GM23338 (cell line): ENCODE measurements at regions not wholly inside any gene's neighbourhood (a gene's known extent, or its start where the extent isn't known, plus 50 kb on each side); places are given as distances from the start of the nearest gene placed in this dataset.

Experiments
- ATAC-seq: fragments of 200-7000 bp; cut with Tn5 transposase; 3 replicates; pipeline ENCODE4 v1.9.1; 2020
- DNase-seq: peaks from one replicate; pipeline ENCODE4 v3.0.0-alpha.2; 2015; ENCODE audit warnings: low spot score
- H2AFZ ChIP-seq: fragments of 200-600 bp; sonication (generic); 2 replicates; pipeline ENCODE4 v1.8.0; 2016; ENCODE audit warnings: antibody characterized with exemption, mild to moderate bottlenecking, moderate library complexity
- H3F3A ChIP-seq: fragments of 200-600 bp; sonication (generic); replicated peaks from 2 replicates; pipeline ENCODE4 v1.8.0; 2017; ENCODE audit warnings: antibody characterized with exemption, mixed run types, low read depth
- H3K27ac ChIP-seq: fragments of 200-600 bp; sonication (generic); 2 replicates; pipeline ENCODE4 v1.6.1; 2016; ENCODE audit warnings: low read depth
- H3K27me3 ChIP-seq: fragments of 200-600 bp; sonication (generic); 2 replicates; pipeline ENCODE4 v1.8.0; 2016; ENCODE audit warnings: mild to moderate bottlenecking, mixed run types, moderate library complexity; ENCODE audit not compliant: insufficient read depth
- H3K36me3 ChIP-seq: fragments of 200-600 bp; sonication (generic); 2 replicates; pipeline ENCODE4 v1.8.0; 2016; ENCODE audit warnings: mild to moderate bottlenecking; ENCODE audit not compliant: insufficient read depth
- H3K4me1 ChIP-seq: fragments of 200-600 bp; sonication (generic); 2 replicates; pipeline ENCODE4 v1.8.0; 2016; ENCODE audit warnings: mild to moderate bottlenecking, moderate library complexity; ENCODE audit not compliant: insufficient read depth
- H3K4me2 ChIP-seq: fragments of 200-600 bp; sonication (generic); 2 replicates; pipeline ENCODE4 v1.7.1; 2017; ENCODE audit warnings: mixed run types
- H3K4me3 ChIP-seq: fragments of 200-600 bp; sonication (generic); 2 replicates; pipeline ENCODE4 v1.6.1; 2016; ENCODE audit warnings: mixed run types
- H3K79me2 ChIP-seq: fragments of 200-600 bp; sonication (generic); replicated peaks from 2 replicates; pipeline ENCODE4 v1.8.0; 2017; ENCODE audit warnings: mild to moderate bottlenecking; ENCODE audit not compliant: insufficient read depth
- H3K9me2 ChIP-seq: fragments of 200-600 bp; sonication (generic); 2 replicates; pipeline ENCODE4 v1.8.0; 2017; ENCODE audit not compliant: insufficient read depth
- H4K20me1 ChIP-seq: fragments of 200-600 bp; sonication (generic); replicated peaks from 2 replicates; pipeline ENCODE4 v1.8.0; 2017; ENCODE audit warnings: mild to moderate bottlenecking; ENCODE audit not compliant: insufficient read depth
- H3K27ac Mint-ChIP-seq: 2 replicates; pipeline ENCODE4 v1.8.0; 2020; ENCODE audit warnings: inconsistent platforms, mild to moderate bottlenecking, moderate library complexity, mixed read lengths
- H3K27me3 Mint-ChIP-seq: 3 replicates; pipeline ENCODE4 v1.8.0; 2022; ENCODE audit warnings: low read depth, mild to moderate bottlenecking, moderate library complexity, mixed read lengths, inconsistent platforms; ENCODE audit not compliant: insufficient read depth, poor library complexity
- H3K36me3 Mint-ChIP-seq: 3 replicates; pipeline ENCODE4 v1.8.0; 2021; ENCODE audit warnings: low read depth, mild to moderate bottlenecking, inconsistent platforms, moderate library complexity, mixed read lengths
- H3K4me1 Mint-ChIP-seq: 3 replicates; pipeline ENCODE4 v1.8.0; 2020; ENCODE audit warnings: mild to moderate bottlenecking, inconsistent platforms, mixed read lengths
- H3K4me3 Mint-ChIP-seq: 3 replicates; pipeline ENCODE4 v1.8.0; 2021; ENCODE audit warnings: moderate library complexity, mild to moderate bottlenecking, inconsistent platforms, mixed read lengths
- H3K9me3 Mint-ChIP-seq: 3 replicates; pipeline ENCODE4 v1.8.0; 2020; ENCODE audit warnings: moderate library complexity, mild to moderate bottlenecking, inconsistent platforms, mixed read lengths
- CREB1 ChIP-seq: fragments of 250-450 bp; sonication (Bioruptor Pico); IDR thresholded peaks from 2 replicates; pipeline ENCODE4 v1.5.0; 2020; ENCODE audit warnings: low read depth, mild to moderate bottlenecking, moderate library complexity
- EZH2 ChIP-seq: fragments of 200-600 bp; sonication (generic); IDR thresholded peaks from one replicate; pipeline ENCODE4 v1.8.0; 2017; ENCODE audit warnings: antibody characterized with exemption, mild to moderate bottlenecking, low read depth; ENCODE audit not compliant: unreplicated experiment
- EZH2phosphoT487 ChIP-seq: fragments of 200-600 bp; sonication (generic); IDR thresholded peaks from one replicate; pipeline ENCODE4 v1.8.1; 2018; ENCODE audit warnings: antibody characterized with exemption; ENCODE audit not compliant: unreplicated experiment
- JUNB ChIP-seq: IDR thresholded peaks from one replicate; pipeline ENCODE4 v1.6.1; 2016; ENCODE audit warnings: antibody characterized with exemption; ENCODE audit not compliant: unreplicated experiment
- NANOG ChIP-seq: IDR thresholded peaks from 2 replicates; pipeline ENCODE4 v1.6.1; 2016; ENCODE audit warnings: antibody characterized with exemption, borderline replicate concordance
- POLR2AphosphoS5 ChIP-seq: IDR thresholded peaks from 2 replicates; pipeline ENCODE4 v1.6.1; 2016; ENCODE audit warnings: antibody characterized with exemption, low read depth
- STAT1 ChIP-seq: IDR thresholded peaks from one replicate; pipeline ENCODE4 v1.6.1; 2016; ENCODE audit warnings: antibody characterized with exemption; ENCODE audit not compliant: unreplicated experiment
- ZNF114 ChIP-seq: fragments of 250-450 bp; sonication (Bioruptor Pico); IDR thresholded peaks from 2 replicates; pipeline ENCODE4 v1.5.0; 2020; ENCODE audit warnings: mild to moderate bottlenecking, moderate library complexity
- ZNF331 ChIP-seq: fragments of 250-450 bp; sonication (Bioruptor Pico); IDR thresholded peaks from 2 replicates; pipeline ENCODE4 v1.5.0; 2020; ENCODE audit warnings: low read depth, mild to moderate bottlenecking, moderate library complexity
- TF ChIP-seq, protein P1 (sequence below): IDR thresholded peaks from one replicate; pipeline ENCODE4 v1.6.1; 2018; ENCODE audit warnings: antibody characterized with exemption; ENCODE audit not compliant: unreplicated experiment
- TF ChIP-seq, protein P2 (sequence below): fragments of 250-450 bp; sonication (Bioruptor Pico); IDR thresholded peaks from 2 replicates; pipeline ENCODE4 v1.5.0; 2020; ENCODE audit warnings: mild to moderate bottlenecking, moderate library complexity
- TF ChIP-seq, protein P3 (sequence below), 2 experiments: fragments of 200-600 bp in 1 of 2; sonication (generic) in 1 of 2; conservative IDR thresholded peaks; 2 replicates each; pipeline versions ENCODE4 v1.5.1 to v1.6.1; 2016 to 2017; ENCODE audit warnings: antibody characterized with exemption in 2 of 2, low read depth in 2 of 2, mild to moderate bottlenecking in 2 of 2, moderate library complexity in 1 of 2
- TF ChIP-seq, protein P4 (sequence below): IDR thresholded peaks from 2 replicates; pipeline ENCODE4 v1.6.1; 2016; ENCODE audit warnings: antibody characterized with exemption

DNA sequence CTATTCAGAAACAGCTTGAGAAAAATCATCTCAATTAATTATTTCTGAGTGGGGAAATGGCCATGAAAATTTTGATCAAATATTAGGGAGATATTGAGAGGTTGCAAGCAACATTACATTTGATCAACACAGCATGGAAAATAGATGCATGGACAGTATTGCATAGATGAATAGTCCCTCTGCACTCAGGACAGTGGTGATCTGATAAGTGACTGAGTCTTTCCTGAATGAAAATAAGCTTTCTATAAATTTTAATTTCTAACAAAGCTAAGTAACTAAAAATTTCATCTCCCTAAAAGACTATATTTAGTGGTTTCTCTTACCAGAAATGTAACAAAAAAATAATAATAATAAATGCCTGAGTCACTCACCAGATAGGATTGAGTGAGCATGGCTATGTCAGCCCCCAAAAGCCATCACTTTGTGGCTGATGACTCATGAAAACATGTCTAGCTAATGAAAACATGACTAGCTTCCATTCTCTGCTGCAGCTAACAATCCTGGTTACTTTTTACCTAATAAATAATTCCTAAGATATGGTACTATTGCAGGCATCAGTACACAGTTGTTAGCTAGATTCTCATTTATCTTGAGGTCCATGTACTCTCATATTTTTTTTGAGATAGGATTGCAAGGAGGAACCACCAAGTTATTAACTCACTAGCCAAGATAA lies 1294.8 kb upstream of the ACO1 start:
- Histone ChIP-seq H4K20me1 (no peaks in the 10 kb centered on the region), H2AFZ (no peak overlapping the region), H3F3A (no peaks in the 10 kb centered on the region), H3K27me3 (no peaks in the 10 kb centered on the region), H3K9me2 (no peaks in the 10 kb centered on the region), H3K27ac (no peak overlapping the region), H3K4me1 (peaks cover 8% of the 10 kb centered on the region; the same call in 1 of the 2 replicates), H3K4me2 (no peak overlapping the region), H3K4me3 (no peak overlapping the region), H3K36me3 (no peaks in the 10 kb centered on the region), H3K79me2 (no peaks in the 10 kb centered on the region)
- ATAC-seq (no peak), DNase-seq (no peak)
- Mint-ChIP-seq H3K36me3 (no peaks in the 10 kb centered on the region), H3K4me1 (peaks cover 9% of the 10 kb centered on the region), H3K27me3 (no peaks in the 10 kb centered on the region), H3K9me3 (no peaks in the 10 kb centered on the region), H3K4me3 (no peak overlapping the region), H3K27ac (no peak overlapping the region)
- TF ChIP-seq EZH2 (no peak), NANOG (no peak), EZH2phosphoT487 (no peak), ZNF331 (CRISPR knock-in tag) (no peak), STAT1 (no peak), CREB1 (CRISPR knock-in tag) (no peak), JUNB (no peak), ZNF114 (CRISPR knock-in tag) (no peak), POLR2AphosphoS5 (no peak)
- TF ChIP-seq, protein P1, sequence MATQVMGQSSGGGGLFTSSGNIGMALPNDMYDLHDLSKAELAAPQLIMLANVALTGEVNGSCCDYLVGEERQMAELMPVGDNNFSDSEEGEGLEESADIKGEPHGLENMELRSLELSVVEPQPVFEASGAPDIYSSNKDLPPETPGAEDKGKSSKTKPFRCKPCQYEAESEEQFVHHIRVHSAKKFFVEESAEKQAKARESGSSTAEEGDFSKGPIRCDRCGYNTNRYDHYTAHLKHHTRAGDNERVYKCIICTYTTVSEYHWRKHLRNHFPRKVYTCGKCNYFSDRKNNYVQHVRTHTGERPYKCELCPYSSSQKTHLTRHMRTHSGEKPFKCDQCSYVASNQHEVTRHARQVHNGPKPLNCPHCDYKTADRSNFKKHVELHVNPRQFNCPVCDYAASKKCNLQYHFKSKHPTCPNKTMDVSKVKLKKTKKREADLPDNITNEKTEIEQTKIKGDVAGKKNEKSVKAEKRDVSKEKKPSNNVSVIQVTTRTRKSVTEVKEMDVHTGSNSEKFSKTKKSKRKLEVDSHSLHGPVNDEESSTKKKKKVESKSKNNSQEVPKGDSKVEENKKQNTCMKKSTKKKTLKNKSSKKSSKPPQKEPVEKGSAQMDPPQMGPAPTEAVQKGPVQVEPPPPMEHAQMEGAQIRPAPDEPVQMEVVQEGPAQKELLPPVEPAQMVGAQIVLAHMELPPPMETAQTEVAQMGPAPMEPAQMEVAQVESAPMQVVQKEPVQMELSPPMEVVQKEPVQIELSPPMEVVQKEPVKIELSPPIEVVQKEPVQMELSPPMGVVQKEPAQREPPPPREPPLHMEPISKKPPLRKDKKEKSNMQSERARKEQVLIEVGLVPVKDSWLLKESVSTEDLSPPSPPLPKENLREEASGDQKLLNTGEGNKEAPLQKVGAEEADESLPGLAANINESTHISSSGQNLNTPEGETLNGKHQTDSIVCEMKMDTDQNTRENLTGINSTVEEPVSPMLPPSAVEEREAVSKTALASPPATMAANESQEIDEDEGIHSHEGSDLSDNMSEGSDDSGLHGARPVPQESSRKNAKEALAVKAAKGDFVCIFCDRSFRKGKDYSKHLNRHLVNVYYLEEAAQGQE = no peak
- TF ChIP-seq, protein P2, sequence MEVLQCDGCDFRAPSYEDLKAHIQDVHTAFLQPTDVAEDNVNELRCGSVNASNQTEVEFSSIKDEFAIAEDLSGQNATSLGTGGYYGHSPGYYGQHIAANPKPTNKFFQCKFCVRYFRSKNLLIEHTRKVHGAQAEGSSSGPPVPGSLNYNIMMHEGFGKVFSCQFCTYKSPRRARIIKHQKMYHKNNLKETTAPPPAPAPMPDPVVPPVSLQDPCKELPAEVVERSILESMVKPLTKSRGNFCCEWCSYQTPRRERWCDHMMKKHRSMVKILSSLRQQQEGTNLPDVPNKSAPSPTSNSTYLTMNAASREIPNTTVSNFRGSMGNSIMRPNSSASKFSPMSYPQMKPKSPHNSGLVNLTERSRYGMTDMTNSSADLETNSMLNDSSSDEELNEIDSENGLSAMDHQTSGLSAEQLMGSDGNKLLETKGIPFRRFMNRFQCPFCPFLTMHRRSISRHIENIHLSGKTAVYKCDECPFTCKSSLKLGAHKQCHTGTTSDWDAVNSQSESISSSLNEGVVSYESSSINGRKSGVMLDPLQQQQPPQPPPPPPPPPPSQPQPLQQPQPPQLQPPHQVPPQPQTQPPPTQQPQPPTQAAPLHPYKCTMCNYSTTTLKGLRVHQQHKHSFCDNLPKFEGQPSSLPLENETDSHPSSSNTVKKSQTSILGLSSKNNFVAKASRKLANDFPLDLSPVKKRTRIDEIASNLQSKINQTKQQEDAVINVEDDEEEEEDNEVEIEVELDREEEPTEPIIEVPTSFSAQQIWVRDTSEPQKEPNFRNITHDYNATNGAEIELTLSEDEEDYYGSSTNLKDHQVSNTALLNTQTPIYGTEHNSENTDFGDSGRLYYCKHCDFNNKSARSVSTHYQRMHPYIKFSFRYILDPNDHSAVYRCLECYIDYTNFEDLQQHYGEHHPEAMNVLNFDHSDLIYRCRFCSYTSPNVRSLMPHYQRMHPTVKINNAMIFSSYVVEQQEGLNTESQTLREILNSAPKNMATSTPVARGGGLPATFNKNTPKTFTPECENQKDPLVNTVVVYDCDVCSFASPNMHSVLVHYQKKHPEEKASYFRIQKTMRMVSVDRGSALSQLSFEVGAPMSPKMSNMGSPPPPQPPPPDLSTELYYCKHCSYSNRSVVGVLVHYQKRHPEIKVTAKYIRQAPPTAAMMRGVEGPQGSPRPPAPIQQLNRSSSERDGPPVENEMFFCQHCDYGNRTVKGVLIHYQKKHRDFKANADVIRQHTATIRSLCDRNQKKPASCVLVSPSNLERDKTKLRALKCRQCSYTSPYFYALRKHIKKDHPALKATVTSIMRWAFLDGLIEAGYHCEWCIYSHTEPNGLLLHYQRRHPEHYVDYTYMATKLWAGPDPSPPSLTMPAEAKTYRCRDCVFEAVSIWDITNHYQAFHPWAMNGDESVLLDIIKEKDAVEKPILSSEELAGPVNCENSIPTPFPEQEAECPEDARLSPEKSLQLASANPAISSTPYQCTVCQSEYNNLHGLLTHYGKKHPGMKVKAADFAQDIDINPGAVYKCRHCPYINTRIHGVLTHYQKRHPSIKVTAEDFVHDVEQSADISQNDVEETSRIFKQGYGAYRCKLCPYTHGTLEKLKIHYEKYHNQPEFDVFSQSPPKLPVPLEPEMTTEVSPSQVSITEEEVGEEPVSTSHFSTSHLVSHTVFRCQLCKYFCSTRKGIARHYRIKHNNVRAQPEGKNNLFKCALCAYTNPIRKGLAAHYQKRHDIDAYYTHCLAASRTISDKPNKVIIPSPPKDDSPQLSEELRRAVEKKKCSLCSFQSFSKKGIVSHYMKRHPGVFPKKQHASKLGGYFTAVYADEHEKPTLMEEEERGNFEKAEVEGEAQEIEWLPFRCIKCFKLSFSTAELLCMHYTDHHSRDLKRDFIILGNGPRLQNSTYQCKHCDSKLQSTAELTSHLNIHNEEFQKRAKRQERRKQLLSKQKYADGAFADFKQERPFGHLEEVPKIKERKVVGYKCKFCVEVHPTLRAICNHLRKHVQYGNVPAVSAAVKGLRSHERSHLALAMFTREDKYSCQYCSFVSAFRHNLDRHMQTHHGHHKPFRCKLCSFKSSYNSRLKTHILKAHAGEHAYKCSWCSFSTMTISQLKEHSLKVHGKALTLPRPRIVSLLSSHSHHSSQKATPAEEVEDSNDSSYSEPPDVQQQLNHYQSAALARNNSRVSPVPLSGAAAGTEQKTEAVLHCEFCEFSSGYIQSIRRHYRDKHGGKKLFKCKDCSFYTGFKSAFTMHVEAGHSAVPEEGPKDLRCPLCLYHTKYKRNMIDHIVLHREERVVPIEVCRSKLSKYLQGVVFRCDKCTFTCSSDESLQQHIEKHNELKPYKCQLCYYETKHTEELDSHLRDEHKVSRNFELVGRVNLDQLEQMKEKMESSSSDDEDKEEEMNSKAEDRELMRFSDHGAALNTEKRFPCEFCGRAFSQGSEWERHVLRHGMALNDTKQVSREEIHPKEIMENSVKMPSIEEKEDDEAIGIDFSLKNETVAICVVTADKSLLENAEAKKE = no peak
- TF ChIP-seq, protein P3, sequence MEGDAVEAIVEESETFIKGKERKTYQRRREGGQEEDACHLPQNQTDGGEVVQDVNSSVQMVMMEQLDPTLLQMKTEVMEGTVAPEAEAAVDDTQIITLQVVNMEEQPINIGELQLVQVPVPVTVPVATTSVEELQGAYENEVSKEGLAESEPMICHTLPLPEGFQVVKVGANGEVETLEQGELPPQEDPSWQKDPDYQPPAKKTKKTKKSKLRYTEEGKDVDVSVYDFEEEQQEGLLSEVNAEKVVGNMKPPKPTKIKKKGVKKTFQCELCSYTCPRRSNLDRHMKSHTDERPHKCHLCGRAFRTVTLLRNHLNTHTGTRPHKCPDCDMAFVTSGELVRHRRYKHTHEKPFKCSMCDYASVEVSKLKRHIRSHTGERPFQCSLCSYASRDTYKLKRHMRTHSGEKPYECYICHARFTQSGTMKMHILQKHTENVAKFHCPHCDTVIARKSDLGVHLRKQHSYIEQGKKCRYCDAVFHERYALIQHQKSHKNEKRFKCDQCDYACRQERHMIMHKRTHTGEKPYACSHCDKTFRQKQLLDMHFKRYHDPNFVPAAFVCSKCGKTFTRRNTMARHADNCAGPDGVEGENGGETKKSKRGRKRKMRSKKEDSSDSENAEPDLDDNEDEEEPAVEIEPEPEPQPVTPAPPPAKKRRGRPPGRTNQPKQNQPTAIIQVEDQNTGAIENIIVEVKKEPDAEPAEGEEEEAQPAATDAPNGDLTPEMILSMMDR (conservative IDR thresholded peaks at IDR 0.05; ENCODE audit: low read depth in 2 of 2) = no peak
- TF ChIP-seq, protein P4, sequence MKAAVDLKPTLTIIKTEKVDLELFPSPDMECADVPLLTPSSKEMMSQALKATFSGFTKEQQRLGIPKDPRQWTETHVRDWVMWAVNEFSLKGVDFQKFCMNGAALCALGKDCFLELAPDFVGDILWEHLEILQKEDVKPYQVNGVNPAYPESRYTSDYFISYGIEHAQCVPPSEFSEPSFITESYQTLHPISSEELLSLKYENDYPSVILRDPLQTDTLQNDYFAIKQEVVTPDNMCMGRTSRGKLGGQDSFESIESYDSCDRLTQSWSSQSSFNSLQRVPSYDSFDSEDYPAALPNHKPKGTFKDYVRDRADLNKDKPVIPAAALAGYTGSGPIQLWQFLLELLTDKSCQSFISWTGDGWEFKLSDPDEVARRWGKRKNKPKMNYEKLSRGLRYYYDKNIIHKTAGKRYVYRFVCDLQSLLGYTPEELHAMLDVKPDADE = no peak
